SK-N-SH (cell line): ENCODE measurements at regions not wholly inside any gene's neighbourhood (a gene's known extent, or its start where the extent isn't known, plus 50 kb on each side); places are given as distances from the start of the nearest gene placed in this dataset.
A peak's percentile ranks its signal among the peaks of the same experiment; 100 is the strongest.

Experiments
- CTCF ChIA-PET: fragments of 300-600, 350-600 bp; formaldehyde crosslinking; extraction: SDS; loops from one replicate; lab custom pipeline; 2021; lab: Yijun Ruan, JAX
- POLR2A ChIA-PET: fragments of 350-600 bp; sonication (Branson Sonifier 250); formaldehyde crosslinking; extraction: SDS; loops from one replicate; lab custom pipeline; 2020; ENCODE audit warnings: antibody characterized with exemption, inconsistent platforms; lab: Yijun Ruan, JAX
- DNase-seq: peaks from one replicate; pipeline ENCODE4 v3.0.0; 2012
- H2AFZ ChIP-seq: fragments of 200-600 bp; sonication (generic); 2 replicates; pipeline ENCODE4 v1.8.1; 2016; ENCODE audit warnings: antibody characterized with exemption, mild to moderate bottlenecking, low read depth
- H3F3A ChIP-seq: fragments of 200-600 bp; sonication (generic); replicated peaks from 2 replicates; pipeline ENCODE3; 2016; ENCODE audit warnings: antibody characterized with exemption, mild to moderate bottlenecking; ENCODE audit not compliant: insufficient read depth
- H3K27ac ChIP-seq, 2 experiments: fragments of 200-500 bp in 1 of 2; fragments of 200-600 bp in 1 of 2; sonication (Bioruptor generic) in 1 of 2; sonication (generic), shearing (Covaris generic) in 1 of 2; 2 replicates each; pipeline versions ENCODE4 v1.5.1 to v1.6.1; 2014 to 2016; ENCODE audit warnings: low read depth in 2 of 2, inconsistent platforms in 1 of 2, low read length in 1 of 2, mild to moderate bottlenecking in 1 of 2, mixed read lengths in 1 of 2
- H3K27me3 ChIP-seq: fragments of 200-600 bp; sonication (generic), shearing (Covaris generic); 2 replicates; pipeline ENCODE4 v1.6.1; 2016; ENCODE audit warnings: mixed run types; ENCODE audit not compliant: insufficient read depth
- H3K36me3 ChIP-seq, 2 experiments: fragments of 200-500 bp in 1 of 2; fragments of 200-600 bp in 1 of 2; sonication (Bioruptor generic) in 1 of 2; sonication (generic) in 1 of 2; replicated peaks in 1 of 2; 2 replicates each; pipeline versions ENCODE3 to v1.5.1; 2014 to 2016; ENCODE audit warnings: low read length in 1 of 2, mild to moderate bottlenecking in 1 of 2; ENCODE audit not compliant: insufficient read depth in 2 of 2, control insufficient read depth in 1 of 2
- H3K4me1 ChIP-seq, 2 experiments: fragments of 200-500 bp in 1 of 2; fragments of 200-600 bp in 1 of 2; sonication (Bioruptor generic) in 1 of 2; sonication (generic), shearing (Covaris generic) in 1 of 2; 2 replicates each; pipeline versions ENCODE4 v1.5.1 to v1.6.1; 2014 to 2016; ENCODE audit warnings: low read depth in 1 of 2, low read length in 1 of 2, mixed run types in 1 of 2; ENCODE audit not compliant: insufficient read depth in 2 of 2, control insufficient read depth in 1 of 2
- H3K4me2 ChIP-seq: fragments of 200-600 bp; sonication (generic), shearing (Covaris generic); 2 replicates; pipeline ENCODE4 v1.6.1; 2017; ENCODE audit warnings: mixed run types
- H3K4me3 ChIP-seq, 2 experiments: fragments of 200-500 bp in 1 of 2; fragments of 200-600 bp in 1 of 2; sonication (Bioruptor generic) in 1 of 2; sonication (generic), shearing (Covaris generic) in 1 of 2; 2 replicates each; pipeline versions ENCODE4 v1.5.1 to v1.8.1; 2014 to 2016; ENCODE audit warnings: low read depth in 2 of 2, inconsistent platforms in 1 of 2, low read length in 1 of 2, mild to moderate bottlenecking in 1 of 2, mixed read lengths in 1 of 2, moderate library complexity in 1 of 2
- H3K79me2 ChIP-seq: fragments of 200-600 bp; sonication (generic); 2 replicates; pipeline ENCODE4 v1.8.1; 2017; ENCODE audit warnings: mild to moderate bottlenecking; ENCODE audit not compliant: insufficient read depth
- H3K9ac ChIP-seq: fragments of 200-600 bp; sonication (generic); 2 replicates; pipeline ENCODE4 v1.6.1; 2017; ENCODE audit warnings: mixed run types
- H3K9me2 ChIP-seq: fragments of 200-600 bp; sonication (generic); 2 replicates; pipeline ENCODE4 v1.6.1; 2017; ENCODE audit warnings: mixed run types
- H3K9me3 ChIP-seq: fragments of 200-600 bp; sonication (generic); 2 replicates; pipeline ENCODE4 v1.6.1; 2017; ENCODE audit warnings: mixed run types, mild to moderate bottlenecking, moderate library complexity
- H4K20me1 ChIP-seq: fragments of 200-600 bp; sonication (generic); 2 replicates; pipeline ENCODE4 v1.6.1; 2017; ENCODE audit warnings: mild to moderate bottlenecking, mixed run types; ENCODE audit not compliant: insufficient read depth
- CHD2 ChIP-seq: fragments of 150-350 bp; IDR thresholded peaks from 2 replicates; pipeline ENCODE4 v1.6.1; 2018; ENCODE audit warnings: low read length; ENCODE audit not compliant: partially characterized antibody
- ELF1 ChIP-seq: IDR thresholded peaks from 2 replicates; pipeline ENCODE4 v1.4.0; 2012
- EP300 ChIP-seq, 2 experiments: IDR thresholded peaks; 2 replicates each; pipeline versions ENCODE4 v1.4.0 to v1.6.1; 2012; ENCODE audit warnings: borderline replicate concordance in 1 of 2, low read depth in 1 of 2, low read length in 1 of 2
- FOXM1 ChIP-seq: IDR thresholded peaks from 2 replicates; pipeline ENCODE4 v1.4.0; 2012; ENCODE audit warnings: low read depth, mild to moderate bottlenecking
- GABPA ChIP-seq: IDR thresholded peaks from 2 replicates; pipeline ENCODE4 v1.4.0; 2012; ENCODE audit warnings: low read depth, mild to moderate bottlenecking
- MEF2A ChIP-seq: IDR thresholded peaks from 2 replicates; pipeline ENCODE4 v1.4.0; 2012; ENCODE audit warnings: low read depth, borderline replicate concordance
- RAD21 ChIP-seq: IDR thresholded peaks from 2 replicates; pipeline ENCODE4 v1.6.1; 2012; ENCODE audit warnings: mild to moderate bottlenecking, low read length
- REST ChIP-seq: IDR thresholded peaks from 2 replicates; pipeline ENCODE4 v1.6.1; 2012; ENCODE audit warnings: mild to moderate bottlenecking, low read depth, low read length, moderate library complexity
- RFX5 ChIP-seq: IDR thresholded peaks from 2 replicates; pipeline ENCODE4 v1.6.1; 2012; ENCODE audit warnings: mild to moderate bottlenecking, improper control_type of control experiment, low read length
- RXRA ChIP-seq: IDR thresholded peaks from 2 replicates; pipeline ENCODE4 v1.4.0; 2012; ENCODE audit warnings: low read depth, mild to moderate bottlenecking, borderline replicate concordance
- TAF1 ChIP-seq: IDR thresholded peaks from 2 replicates; pipeline ENCODE4 v1.6.1; 2012; ENCODE audit warnings: low read depth, mild to moderate bottlenecking, low read length, moderate library complexity, borderline replicate concordance
- TCF12 ChIP-seq: IDR thresholded peaks from 2 replicates; pipeline ENCODE4 v1.4.0; 2012
- TEAD4 ChIP-seq: IDR thresholded peaks from 2 replicates; pipeline ENCODE4 v1.4.0; 2012; ENCODE audit warnings: mild to moderate bottlenecking, borderline replicate concordance; ENCODE audit not compliant: insufficient read depth
- USF2 ChIP-seq: fragments of 150-350 bp; IDR thresholded peaks from 2 replicates; pipeline ENCODE4 v1.6.1; 2017; ENCODE audit warnings: antibody characterized with exemption, low read length, low read depth, borderline replicate concordance
- WGBS: methylation state at CpG from one replicate; pipeline ENCODE4 v1.1.6; 2017; ENCODE audit warnings: low lambda C conversion rate; 5-methylcytosine and 5-hydroxymethylcytosine counted together

GRCh38 chr1:81690676-81691453 lies 109.9 kb upstream of the ADGRL2 start:
- H3K4me2 ChIP-seq: no peak overlapping the region; the same call in 1 of the 2 replicates
- no peaks in the 10 kb centered on the region for H3K79me2 ChIP-seq
- no peaks in the 10 kb centered on the region for H4K20me1 ChIP-seq
- no peak overlapping the region for H3K9ac ChIP-seq
- no peaks in the 10 kb centered on the region for H3F3A ChIP-seq
- H3K27me3 ChIP-seq: no peaks in the 10 kb centered on the region
- no peaks in the 10 kb centered on the region for H3K9me2 ChIP-seq
- H3K4me1 ChIP-seq: peaks cover 0 to 3% of the 10 kb centered on the region in 2 experiments; a peak in 1 of 4 replicates
- H3K9me3 ChIP-seq: no peaks in the 10 kb centered on the region
- no peak for DNase-seq
- no peak overlapping the region for H3K27ac ChIP-seq
- no peaks in the 10 kb centered on the region for H3K36me3 ChIP-seq
- TF ChIP-seq CHD2 (no peak), FOXM1 (no peak), USF2 (no peak), ELF1 (no peak), TCF12 (peak; percentile 11; the same call in 1 of the 2 replicates), REST (no peak), TEAD4 (no peak), RAD21 (no peak), RFX5 (no peak), RXRA (no peak), MEF2A (no peak), GABPA (no peak), TAF1 (no peak), EP300 (IDR thresholded peaks at IDR 0.05; ENCODE audit: borderline replicate concordance in 1 of 2, low read depth in 1 of 2, low read length in 1 of 2) (0 out of 4 replicates have a peak, but pooled peaks of 1 of the 2 experiments have one; percentile 7)
- TF ChIP-seq, all 33 proteins: peak for 2
- WGBS: 63% methylated on average over 5 of the region's 5 CpGs
- Histone ChIP-seq H2AFZ (0 out of 2 replicates have a peak overlapping the region, but pooled peaks have one; percentile 54), H3K4me3 (no peak overlapping the region)
- ChIA-PET CTCF (interaction anchor here (0.8 kb wide), 1 partner anchor 257 kb away, joined by 3 read pairs; no protein-coding TSS in a partner anchor), POLR2A (no interaction called here)
